ENCODE measurements at regions not wholly inside any gene's neighbourhood (a gene's known extent, or its start where the extent isn't known, plus 50 kb on each side); places are given as distances from the start of the nearest gene placed in this dataset.

- TF ChIP-seq EZH2 (IDR thresholded peaks at IDR 0.05; ENCODE audit: insufficient read depth, low read length) (no peak), CTCF (IDR thresholded peaks at IDR 0.05; ENCODE audit: insufficient read depth, low read depth, low read length) (peak; percentile 17)
Observed at GRCh38 chr3:31448035-31448881, 84.5 kb upstream of the STT3B start.
